ENCODE measurements at regions not wholly inside any gene's neighbourhood (a gene's known extent, or its start where the extent isn't known, plus 50 kb on each side); places are given as distances from the start of the nearest gene placed in this dataset.

GRCh38 chr9:20139763-20140290 is 351.0 kb upstream of the SLC24A2 start:
- H3K4me3 ChIP-seq (ENCODE audit: low read depth, low read length), result no peak overlapping the region
- no peaks in the 10 kb centered on the region for H3K36me3 ChIP-seq (ENCODE audit: control insufficient read depth in 2 of 2, insufficient read depth in 1 of 2, low read length in 2 of 2)
- no peaks in the 10 kb centered on the region for H3K4me1 ChIP-seq (ENCODE audit: control insufficient read depth, insufficient read depth, low read length)
- ChIA-PET POLR2A (no interaction called here), CTCF (no interaction called here)
- no peaks in the 10 kb centered on the region for H3K9me3 ChIP-seq (ENCODE audit: control insufficient read depth, insufficient read depth, low read depth, low read length)
- TF ChIP-seq ZNF19 (tag by site-specific recombination; IDR thresholded peaks at IDR 0.05; ENCODE audit: low read depth) (no peak), ZNF747 (tag by site-specific recombination; IDR thresholded peaks at IDR 0.05) (no peak), ZNF155 (tag by site-specific recombination; IDR thresholded peaks at IDR 0.05) (no peak)
- H3K27ac ChIP-seq (ENCODE audit: extremely low read depth, low read depth, low read length), result no peak overlapping the region

GRCh38 chr9:20138841-20139240 is 350.0 kb upstream of the SLC24A2 start:
- POLR2A ChIA-PET, result no interaction called here
- Histone ChIP-seq H3K36me3 (ENCODE audit: control insufficient read depth in 2 of 2, insufficient read depth in 1 of 2, low read length in 2 of 2) (no peaks in the 10 kb centered on the region), H3K4me1 (ENCODE audit: control insufficient read depth, insufficient read depth, low read length) (no peaks in the 10 kb centered on the region), H3K4me3 (ENCODE audit: low read depth, low read length) (no peak overlapping the region), H3K9me3 (ENCODE audit: control insufficient read depth, insufficient read depth, low read depth, low read length) (no peaks in the 10 kb centered on the region), H3K27ac (ENCODE audit: extremely low read depth, low read depth, low read length) (no peak overlapping the region)
- CTCF ChIA-PET, result no interaction called here
- TF ChIP-seq ZNF169 (tag by site-specific recombination; IDR thresholded peaks at IDR 0.05) (no peak), ZNF138 (tag by site-specific recombination; IDR thresholded peaks at IDR 0.05; ENCODE audit: borderline replicate concordance) (no peak), ZNF768 (tag by site-specific recombination; IDR thresholded peaks at IDR 0.05) (no peak), ZNF473 (tag by site-specific recombination; IDR thresholded peaks at IDR 0.05) (no peak), ZEB2 (tag by site-specific recombination; IDR thresholded peaks at IDR 0.05) (no peak), ZFP37 (tag by site-specific recombination; IDR thresholded peaks at IDR 0.05) (no peak), ZNF600 (tag by site-specific recombination; IDR thresholded peaks at IDR 0.05) (no peak), ZNF214 (tag by site-specific recombination; IDR thresholded peaks at IDR 0.05; ENCODE audit: borderline replicate concordance) (no peak), ZSCAN16 (tag by site-specific recombination; IDR thresholded peaks at IDR 0.05) (no peak)

- no peak overlapping the region for H3K4me3 ChIP-seq (ENCODE audit: low read depth, low read length)
- CTCF ChIA-PET, result no interaction called here
- no peak overlapping the region for H3K27ac ChIP-seq (ENCODE audit: extremely low read depth, low read depth, low read length)
- H3K9me3 ChIP-seq (ENCODE audit: control insufficient read depth, insufficient read depth, low read depth, low read length), result no peaks in the 10 kb centered on the region
- TF ChIP-seq ZNF837 (tag by site-specific recombination; IDR thresholded peaks at IDR 0.05), result no peak
- no peaks in the 10 kb centered on the region for H3K4me1 ChIP-seq (ENCODE audit: control insufficient read depth, insufficient read depth, low read length)
- POLR2A ChIA-PET, result no interaction called here
- no peaks in the 10 kb centered on the region for H3K36me3 ChIP-seq (ENCODE audit: control insufficient read depth in 2 of 2, insufficient read depth in 1 of 2, low read length in 2 of 2)
These were observed 349.3 kb upstream of the SLC24A2 start for GRCh38 chr9:20138116-20138515.

DNA sequence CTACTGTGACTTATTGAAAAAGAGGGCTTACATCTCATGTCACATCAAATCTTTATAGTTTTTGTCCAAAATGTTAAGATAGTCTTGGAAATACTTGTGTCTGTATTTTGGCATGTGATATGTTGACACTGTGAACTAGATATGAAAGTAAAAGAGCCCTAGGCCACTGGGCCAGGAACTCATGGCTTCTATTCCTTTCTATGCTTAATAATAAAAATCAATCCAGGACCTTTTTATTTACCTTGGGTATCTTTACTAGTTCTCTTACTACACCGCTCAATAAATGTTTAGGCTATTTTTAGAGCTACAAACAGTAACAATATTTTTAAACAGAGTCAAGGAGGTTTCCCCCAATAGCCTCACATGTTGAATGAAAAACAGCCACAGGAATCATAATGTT is 348.6 kb upstream of the SLC24A2 start:
- TF ChIP-seq ZNF433 (tag by site-specific recombination; IDR thresholded peaks at IDR 0.05; ENCODE audit: low read depth) (no peak), SCRT2 (tag by site-specific recombination; IDR thresholded peaks at IDR 0.05) (no peak), ZFP41 (tag by site-specific recombination; IDR thresholded peaks at IDR 0.05; ENCODE audit: borderline replicate concordance) (no peak), ZBTB44 (tag by site-specific recombination; IDR thresholded peaks at IDR 0.05) (no peak), HOXA7 (CRISPR knock-in tag; IDR thresholded peaks at IDR 0.05; ENCODE audit: borderline replicate concordance) (no peak), ZNF202 (tag by site-specific recombination; IDR thresholded peaks at IDR 0.05; ENCODE audit: borderline replicate concordance) (no peak), GLIS2 (tag by site-specific recombination; IDR thresholded peaks at IDR 0.05) (no peak), ZNF174 (tag by site-specific recombination; IDR thresholded peaks at IDR 0.05) (no peak), KLF8 (tag by site-specific recombination; IDR thresholded peaks at IDR 0.05) (no peak)
- TF ChIP-seq, protein P1, sequence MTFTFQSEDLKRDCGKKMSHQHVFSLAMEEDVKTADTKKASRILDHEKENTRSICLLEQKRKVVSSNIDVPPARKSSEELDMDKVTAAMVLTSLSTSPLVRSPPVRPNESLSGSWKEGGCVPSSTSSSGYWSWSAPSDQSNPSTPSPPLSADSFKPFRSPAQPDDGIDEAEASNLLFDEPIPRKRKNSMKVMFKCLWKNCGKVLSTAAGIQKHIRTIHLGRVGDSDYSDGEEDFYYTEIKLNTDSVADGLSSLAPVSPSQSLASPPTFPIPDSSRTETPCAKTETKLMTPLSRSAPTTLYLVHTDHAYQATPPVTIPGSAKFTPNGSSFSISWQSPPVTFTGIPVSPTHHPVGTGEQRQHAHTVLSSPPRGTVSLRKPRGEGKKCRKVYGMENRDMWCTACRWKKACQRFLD (tag by site-specific recombination; IDR thresholded peaks at IDR 0.05), result no peak
- Histone ChIP-seq H3K36me3 (ENCODE audit: control insufficient read depth in 2 of 2, insufficient read depth in 1 of 2, low read length in 2 of 2) (no peaks in the 10 kb centered on the region), H3K4me3 (ENCODE audit: low read depth, low read length) (no peak overlapping the region), H3K4me1 (ENCODE audit: control insufficient read depth, insufficient read depth, low read length) (no peaks in the 10 kb centered on the region), H3K9me3 (ENCODE audit: control insufficient read depth, insufficient read depth, low read depth, low read length) (no peaks in the 10 kb centered on the region), H3K27ac (ENCODE audit: extremely low read depth, low read depth, low read length) (no peak overlapping the region)
- ChIA-PET POLR2A (no interaction called here), CTCF (interaction anchor here (0.7 kb wide), 1 partner anchor 153 kb away, joined by 3 read pairs; no protein-coding TSS in a partner anchor)

All from HEK293 (cell line).